OCI-M2 (cell line): ENCODE measurements at regions not wholly inside any gene's neighbourhood (a gene's known extent, or its start where the extent isn't known, plus 50 kb on each side); places are given as distances from the start of the nearest gene placed in this dataset.

Experiments used
- DNase-seq: peaks from one replicate; lab custom pipeline; 2025; ENCODE audit not compliant: unreplicated experiment; lab: John Stamatoyannopoulos, UW

DNA sequence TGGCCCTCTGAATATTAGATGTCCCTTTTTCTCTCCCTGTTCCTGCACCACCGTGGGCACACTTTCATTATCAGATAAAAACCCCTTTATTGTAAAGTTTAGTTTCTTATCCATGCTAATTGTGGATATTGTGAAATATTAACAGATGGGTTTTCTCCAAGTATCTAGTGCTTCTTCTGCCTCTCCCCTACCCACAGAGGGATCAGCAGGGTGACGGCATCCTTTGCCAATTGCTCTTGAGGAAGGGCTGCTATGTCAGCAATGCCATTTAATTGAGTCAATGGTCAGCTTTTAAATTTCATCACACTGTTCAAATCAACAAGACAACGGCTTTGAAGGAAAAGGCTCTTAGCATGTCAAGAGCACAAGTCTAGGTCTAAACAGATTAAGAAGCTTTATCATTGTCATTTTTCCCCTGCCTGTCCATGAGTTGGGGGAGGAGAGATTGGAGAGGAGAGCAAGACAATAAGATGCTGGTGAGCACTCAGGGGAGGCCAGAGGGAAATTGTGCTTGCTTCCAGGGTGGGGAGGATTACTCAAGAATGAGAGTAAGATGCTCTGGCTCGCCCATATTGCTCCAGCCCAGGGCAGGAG lies 443.0 kb upstream of the CCL2 start:
- no peak for DNase-seq

DNA sequence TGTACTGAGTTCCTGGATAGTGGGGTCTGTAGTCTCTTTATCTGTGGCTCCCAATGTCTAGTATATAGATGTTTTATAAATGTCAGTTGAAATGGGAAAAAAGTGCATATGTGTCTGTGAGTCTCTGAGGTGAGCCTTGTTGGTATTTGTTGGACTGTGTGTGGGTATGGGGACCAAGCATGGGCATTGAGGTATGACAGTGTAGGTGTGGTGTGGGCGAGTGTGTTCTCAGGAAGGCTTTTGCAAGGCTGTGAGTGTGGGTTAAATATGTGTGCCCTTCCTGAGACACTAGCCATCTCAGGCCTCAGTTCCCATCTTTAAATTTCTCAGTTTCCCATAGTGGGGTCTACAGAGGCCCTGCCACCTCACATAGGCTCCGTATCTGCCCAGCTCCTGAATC lies 440.2 kb upstream of the CCL2 start:
- DNase-seq = no peak

GRCh38 chr17:33816036-33816435 lies 439.0 kb upstream of the CCL2 start:
- DNase-seq = no peak

DNA sequence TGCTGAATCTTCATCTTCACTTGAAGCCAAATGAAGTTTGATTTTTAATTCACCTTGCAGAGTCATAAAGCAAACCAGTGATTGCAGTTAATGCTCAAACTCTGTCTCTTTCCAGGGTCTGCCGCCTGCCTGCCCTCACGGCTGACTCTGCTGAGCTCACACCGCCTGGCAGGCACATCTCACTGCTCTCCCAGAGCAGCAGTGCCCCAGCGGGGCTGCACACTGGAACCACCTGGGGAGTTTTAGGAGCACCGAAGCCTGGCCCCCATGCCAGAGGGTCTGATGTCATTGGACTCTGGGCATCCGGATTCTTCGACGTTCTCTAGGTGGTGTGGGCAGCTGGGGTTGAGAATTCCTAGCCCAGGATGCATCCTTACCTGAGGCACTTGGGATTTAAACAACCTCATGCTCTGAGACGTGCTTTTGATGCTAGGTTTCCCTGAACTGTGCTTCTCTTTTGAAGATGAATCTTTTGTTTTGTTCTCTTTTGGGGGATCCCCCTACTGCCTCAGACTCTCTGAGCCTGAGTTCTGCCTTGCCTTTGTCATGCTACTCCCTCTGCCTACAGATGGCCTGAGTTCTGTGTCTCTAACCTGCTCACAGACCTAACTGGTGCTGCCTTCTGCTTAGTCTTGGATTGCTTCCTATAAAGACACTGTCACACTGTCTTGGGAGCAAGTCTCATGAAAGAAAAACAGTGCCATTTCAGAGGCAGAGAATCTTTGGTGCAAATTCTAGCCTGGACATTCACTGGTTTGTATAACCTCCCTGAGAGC lies 438.1 kb upstream of the CCL2 start:
- no peak for DNase-seq

GRCh38 chr17:33819539-33819938 lies 435.5 kb upstream of the CCL2 start:
- no peak for DNase-seq

- DNase-seq = no peak
Measured at GRCh38 chr17:33832262-33832661, 422.8 kb upstream of the CCL2 start.

DNA sequence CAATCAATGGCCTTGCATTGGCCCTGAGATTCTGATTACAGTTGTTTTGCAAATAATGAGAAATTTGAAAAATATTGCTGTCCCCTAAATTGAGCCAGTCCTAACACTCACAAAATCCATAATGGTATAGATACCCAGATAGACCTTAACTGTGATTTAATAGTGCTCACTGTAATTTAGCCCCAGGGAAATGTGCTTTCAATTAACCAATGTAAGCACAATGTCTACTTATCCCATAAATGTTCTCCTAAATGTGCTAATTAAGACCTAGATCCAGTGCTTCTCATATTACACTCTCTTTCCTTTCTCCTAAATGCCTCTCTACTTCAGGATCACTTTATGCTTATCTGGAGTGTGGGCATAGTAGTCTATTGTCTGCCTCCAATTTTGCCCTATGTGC lies 417.8 kb upstream of the CCL2 start:
- DNase-seq = no peak

- DNase-seq = no peak
Measured at GRCh38 chr17:33838281-33838680, 416.8 kb upstream of the CCL2 start.

DNA sequence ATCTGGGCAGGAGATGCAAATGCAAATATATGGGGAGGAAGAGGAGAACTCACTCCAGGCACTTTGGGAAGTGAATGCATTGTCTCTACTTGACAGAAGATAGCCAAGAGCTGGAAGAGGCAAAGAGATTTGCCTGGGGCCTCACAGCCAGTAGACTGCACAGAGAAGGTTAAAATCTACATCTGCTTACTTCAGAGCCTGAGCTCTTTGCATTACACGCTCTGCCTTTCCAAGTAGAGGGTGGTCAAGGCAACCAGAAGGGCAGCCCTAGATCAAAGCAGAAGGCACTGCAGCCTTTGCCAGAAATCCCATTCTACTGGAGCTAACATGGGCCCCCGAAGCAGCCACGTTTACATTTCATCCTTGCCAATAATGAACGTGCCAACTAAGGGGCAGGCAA lies 407.2 kb upstream of the CCL2 start:
- no peak for DNase-seq

- DNase-seq = no peak
Measured at GRCh38 chr17:33848433-33848832, 406.7 kb upstream of the CCL2 start.

GRCh38 chr17:33854596-33854995 lies 400.5 kb upstream of the CCL2 start:
- DNase-seq = no peak

DNA sequence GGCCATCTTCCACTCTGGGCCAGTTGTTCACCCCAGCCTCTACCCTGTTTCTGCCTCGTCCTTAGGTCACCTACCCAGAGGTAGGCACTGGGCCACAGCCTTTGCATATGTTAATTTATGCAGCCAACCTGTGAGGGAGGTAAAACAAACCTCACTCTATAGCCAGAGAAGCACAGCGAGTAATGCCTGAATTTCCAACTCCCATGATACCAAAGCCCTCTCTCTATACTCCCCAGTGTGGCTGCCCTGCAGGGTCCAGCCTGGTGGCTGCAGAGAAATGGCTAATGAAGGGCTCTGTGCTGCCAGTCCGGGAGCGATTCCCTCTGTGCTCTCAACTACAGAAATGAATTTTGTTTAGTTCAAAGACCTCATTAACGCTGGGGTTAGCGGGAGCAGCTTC lies 397.0 kb upstream of the CCL2 start:
- no peak for DNase-seq

- no peak for DNase-seq
Measured at GRCh38 chr17:33858682-33859081, 396.4 kb upstream of the CCL2 start.

DNA sequence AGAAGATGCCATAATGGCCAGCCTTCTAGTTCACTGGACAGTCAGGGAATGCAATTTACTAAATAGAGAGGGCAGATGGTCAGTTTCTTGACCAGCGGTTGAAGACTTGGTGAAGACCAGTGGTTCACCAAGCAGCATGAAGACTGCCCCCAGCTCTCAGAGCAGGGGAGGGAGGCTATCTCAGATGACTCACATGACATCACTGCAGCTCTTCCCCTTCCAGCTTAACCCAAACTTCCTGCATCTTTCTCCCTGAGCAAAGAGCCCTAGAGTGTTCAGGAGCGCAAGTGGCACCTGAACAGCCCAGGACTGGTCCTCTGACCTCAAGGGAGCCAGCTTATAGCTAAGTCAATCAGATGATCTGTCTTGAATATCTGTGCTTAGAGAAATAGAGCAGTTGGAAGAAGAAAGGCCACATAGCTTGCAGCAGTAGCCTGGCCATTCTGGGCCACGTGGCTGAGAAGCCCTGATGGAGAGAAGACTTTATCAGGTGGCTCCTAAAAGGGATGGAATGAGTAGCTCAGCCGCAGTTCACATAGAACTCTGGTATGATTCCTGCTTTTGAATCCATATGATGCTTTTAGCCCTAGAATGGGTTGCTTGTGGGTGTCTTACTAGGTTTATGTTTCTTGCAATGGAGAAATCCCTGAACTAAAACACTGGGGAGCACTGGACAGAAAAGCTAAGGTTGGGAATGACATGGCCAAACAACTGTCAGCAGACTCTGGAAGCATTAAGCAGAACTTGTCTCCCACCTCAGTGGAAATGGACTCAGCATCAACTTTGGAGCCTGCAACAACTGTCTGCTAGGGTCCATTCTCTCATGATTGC lies 392.1 kb upstream of the CCL2 start:
- no peak for DNase-seq

DNA sequence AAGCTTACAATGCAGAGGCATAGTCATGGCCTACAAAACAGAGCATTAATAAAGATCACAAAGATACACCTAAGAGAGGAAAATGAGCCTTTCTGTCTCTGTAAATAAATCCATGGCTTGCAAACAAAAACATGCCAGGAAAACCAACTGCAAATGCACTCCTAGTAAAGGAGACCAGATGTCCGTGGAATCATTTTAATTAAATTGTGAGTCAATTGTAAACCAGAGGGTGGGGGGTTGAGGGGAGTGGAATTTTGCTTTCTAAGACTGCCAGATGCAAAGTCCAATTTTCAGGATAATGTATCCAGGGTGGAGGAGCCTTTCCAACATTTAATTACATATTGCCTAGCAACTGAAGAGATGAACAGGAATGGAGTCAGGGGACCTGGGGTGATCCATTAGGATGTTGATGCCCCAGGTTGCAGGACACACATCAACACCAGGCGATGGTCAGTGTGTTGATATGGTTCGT lies 390.3 kb upstream of the CCL2 start:
- DNase-seq = no peak

GRCh38 chr17:33868899-33869298 lies 386.2 kb upstream of the CCL2 start:
- no peak for DNase-seq

- DNase-seq = no peak
Measured at GRCh38 chr17:33870936-33871335, 384.1 kb upstream of the CCL2 start.

DNA sequence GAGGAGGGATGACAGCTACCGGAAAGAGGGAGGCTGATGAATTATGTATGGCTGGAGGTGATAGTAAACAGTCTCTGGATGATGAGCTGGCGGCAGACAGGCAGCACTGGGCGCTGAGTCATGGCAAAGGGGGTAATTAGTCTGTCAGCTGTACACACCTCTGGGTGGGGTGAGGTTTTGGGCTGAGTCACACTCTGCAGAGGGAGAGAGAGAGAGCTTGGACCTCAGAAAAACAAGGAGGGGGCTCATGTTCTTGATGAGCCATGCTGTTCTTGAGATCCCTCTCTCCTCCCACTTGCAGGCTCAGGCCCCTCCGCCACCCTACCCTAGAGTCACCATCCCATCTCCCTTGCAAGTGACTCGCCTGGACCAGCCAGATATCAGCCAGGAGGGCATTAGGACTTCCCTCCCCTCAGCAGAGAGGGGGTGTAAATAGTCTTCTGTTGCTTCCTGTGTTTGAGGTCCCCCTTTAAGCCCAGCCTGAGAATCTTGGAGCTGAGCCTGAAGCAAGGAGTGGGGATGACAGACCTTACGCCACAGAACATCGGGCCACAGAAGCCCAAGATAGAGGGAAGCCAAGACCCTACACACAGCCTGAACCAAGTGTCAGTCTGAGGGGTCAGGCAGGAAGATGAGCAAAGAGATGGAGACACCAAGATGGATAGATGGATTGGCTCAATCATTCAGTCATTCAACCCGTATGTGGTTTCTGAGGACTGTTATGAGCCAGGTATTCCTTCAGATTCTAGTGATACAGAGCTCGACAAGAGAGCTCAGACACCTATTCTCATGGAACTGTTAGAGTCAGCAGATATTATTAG lies 383.2 kb upstream of the CCL2 start:
- no peak for DNase-seq

DNA sequence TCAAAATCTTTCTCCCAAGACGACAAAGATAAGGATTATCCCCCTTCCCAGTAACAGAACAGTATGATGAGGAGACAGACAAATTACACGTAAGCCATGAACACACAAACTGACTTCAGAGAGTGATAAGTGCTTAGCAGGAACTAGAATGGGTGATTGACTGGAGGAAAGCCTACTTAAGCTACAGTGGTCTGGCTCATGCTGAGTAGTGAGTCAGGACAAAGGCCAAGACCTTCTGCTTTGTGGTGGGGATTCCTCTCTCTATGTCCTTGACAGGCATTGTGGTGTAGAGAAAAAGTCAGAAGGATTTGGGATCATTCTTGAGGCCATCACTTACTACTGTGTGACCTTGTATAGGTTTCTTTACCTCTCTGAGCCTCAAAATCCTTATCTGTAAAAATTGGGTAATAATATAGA lies 381.9 kb upstream of the CCL2 start:
- no peak for DNase-seq

DNA sequence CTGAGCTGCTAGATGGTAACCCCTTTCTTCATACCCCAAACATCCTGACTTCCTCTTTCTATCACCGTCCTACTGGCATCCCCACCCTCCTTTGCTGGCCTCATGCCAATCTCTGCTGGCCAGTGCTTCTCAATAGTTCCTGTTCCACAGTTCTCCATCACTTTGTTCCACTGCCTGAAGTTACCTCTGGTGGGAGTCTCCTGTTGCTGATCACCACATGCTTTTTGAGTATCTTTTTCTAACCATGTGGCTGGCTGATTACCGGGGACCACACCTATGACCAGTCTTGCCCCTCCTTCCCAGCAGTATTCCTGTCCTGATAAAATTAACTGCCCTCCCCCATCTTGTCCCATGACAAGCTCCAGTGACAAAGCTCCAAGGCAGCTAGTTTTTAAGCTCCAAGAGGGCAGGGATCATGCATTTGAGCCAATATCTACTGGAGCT lies 380.4 kb upstream of the CCL2 start:
- DNase-seq = no peak

GRCh38 chr17:33875973-33876372 lies 379.1 kb upstream of the CCL2 start:
- no peak for DNase-seq
